HCT116 (cell line): ENCODE measurements at regions not wholly inside any gene's neighbourhood (a gene's known extent, or its start where the extent isn't known, plus 50 kb on each side); places are given as distances from the start of the nearest gene placed in this dataset.
"Not testable (repeated sequence)": the region's sequence is repeated elsewhere in the genome, so short reads cannot be mapped to it uniquely, and the experiment has no call there.

Source experiments
- EZH2 ChIP-seq: fragments of 200-600 bp; sonication (generic); IDR thresholded peaks from 2 replicates; pipeline ENCODE4 v1.6.1; 2017; ENCODE audit warnings: antibody characterized with exemption, mixed run types
- POLR2A ChIP-seq: IDR thresholded peaks from 2 replicates; pipeline ENCODE4 v1.7.0; 2011; ENCODE audit warnings: borderline replicate concordance; ENCODE audit not compliant: insufficient read depth, insufficient read length; ENCODE audit errors: extremely low read depth

GRCh38 chr21:6153154-6153553 is 4368.2 kb upstream of the TPTE start:
- TF ChIP-seq POLR2A, EZH2: not testable (repeated sequence)
